ENCODE measurements at regions not wholly inside any gene's neighbourhood (a gene's known extent, or its start where the extent isn't known, plus 50 kb on each side); places are given as distances from the start of the nearest gene placed in this dataset.

GRCh38 chr5:135667673-135668072, 88.9 kb upstream of the CXCL14 start:
- Histone ChIP-seq H3K27ac (no peak overlapping the region), H3K4me3 (no peak overlapping the region), H3K36me3 (no peaks in the 10 kb centered on the region), H3K4me1 (no peaks in the 10 kb centered on the region), H3K27me3 (no peaks in the 10 kb centered on the region), H3K9me3 (no peaks in the 10 kb centered on the region)
- 68 to 69% methylated on average over 2 of the region's 2 CpGs for WGBS, 2 donors
- DNase-seq (ENCODE audit: low spot score in 2 of 2) = no peak
- TF ChIP-seq POLR2A (IDR thresholded peaks at IDR 0.05) (no peak), CTCF (IDR thresholded peaks at IDR 0.05) (no peak), EP300 (IDR thresholded peaks at IDR 0.05) (no peak)

GRCh38 chr5:135667204-135667603, 88.4 kb upstream of the CXCL14 start:
- TF ChIP-seq POLR2A (IDR thresholded peaks at IDR 0.05) (no peak), EP300 (IDR thresholded peaks at IDR 0.05) (no peak), CTCF (IDR thresholded peaks at IDR 0.05) (no peak)
- Histone ChIP-seq H3K27me3 (no peaks in the 10 kb centered on the region), H3K27ac (no peak overlapping the region), H3K4me1 (no peaks in the 10 kb centered on the region), H3K36me3 (no peaks in the 10 kb centered on the region), H3K9me3 (no peaks in the 10 kb centered on the region), H3K4me3 (no peak overlapping the region)
- no peak for DNase-seq (ENCODE audit: low spot score in 2 of 2)
- WGBS, 2 donors = 77 to 88% methylated on average over 3 of the region's 3 CpGs

- TF ChIP-seq CTCF (IDR thresholded peaks at IDR 0.05) (no peak), POLR2A (IDR thresholded peaks at IDR 0.05) (no peak), EP300 (IDR thresholded peaks at IDR 0.05) (no peak)
- Histone ChIP-seq H3K36me3 (no peaks in the 10 kb centered on the region), H3K9me3 (peaks cover 0 to 18% (median 0%) of the 10 kb centered on the region in 4 donors), H3K27me3 (no peaks in the 10 kb centered on the region), H3K27ac (no peak overlapping the region), H3K4me1 (no peaks in the 10 kb centered on the region), H3K4me3 (no peak overlapping the region)
- WGBS, 2 donors = 87 to 91% methylated on average over 3 of the region's 3 CpGs
- DNase-seq (ENCODE audit: low spot score in 2 of 2) = no peak
Measured at GRCh38 chr5:135662683-135663082, 83.9 kb upstream of the CXCL14 start.

GRCh38 chr5:135662061-135662481, 83.3 kb upstream of the CXCL14 start:
- no peaks in the 10 kb centered on the region for H3K27me3 ChIP-seq
- TF ChIP-seq EP300 (IDR thresholded peaks at IDR 0.05) (no peak), CTCF (IDR thresholded peaks at IDR 0.05) (no peak), POLR2A (IDR thresholded peaks at IDR 0.05) (no peak)
- H3K9me3 ChIP-seq = peaks cover 0 to 18% (median 0%) of the 10 kb centered on the region in 4 donors
- 43 to 69% methylated on average over 3 of the region's 3 CpGs for WGBS, 2 donors
- no peaks in the 10 kb centered on the region for H3K4me1 ChIP-seq
- no peak overlapping the region for H3K27ac ChIP-seq
- no peak for DNase-seq (ENCODE audit: low spot score in 2 of 2)
- H3K36me3 ChIP-seq = no peaks in the 10 kb centered on the region
- no peak overlapping the region for H3K4me3 ChIP-seq

GRCh38 chr5:135660826-135661575, 82.2 kb upstream of the CXCL14 start:
- peak overlapping the region in 1 of 4 donors; percentile 4 for H3K27ac ChIP-seq
- DNase-seq (ENCODE audit: low spot score in 2 of 2) = no peak
- 45 to 52% methylated on average over 3 of the region's 3 CpGs for WGBS, 2 donors

More at GRCh38 chr5:135660826-135661575, 82.2 kb upstream of the CXCL14 start:
- Histone ChIP-seq H3K27me3 (no peaks in the 10 kb centered on the region), H3K36me3 (no peaks in the 10 kb centered on the region), H3K4me3 (no peak overlapping the region), H3K4me1 (no peaks in the 10 kb centered on the region), H3K9me3 (peaks cover 0 to 18% (median 0%) of the 10 kb centered on the region in 4 donors)
- no peak for TF ChIP-seq CTCF (IDR thresholded peaks at IDR 0.05)
- TF ChIP-seq POLR2A (IDR thresholded peaks at IDR 0.05) = no peak
- no peak for TF ChIP-seq EP300 (IDR thresholded peaks at IDR 0.05)
